PFSK-1 (cell line): ENCODE measurements at regions not wholly inside any gene's neighbourhood (a gene's known extent, or its start where the extent isn't known, plus 50 kb on each side); places are given as distances from the start of the nearest gene placed in this dataset.

Experiments
- FOXP2 ChIP-seq: optimal IDR thresholded peaks from 2 replicates; pipeline ENCODE3; 2011; ENCODE audit warnings: borderline replicate concordance, control low read depth, inconsistent platforms; ENCODE audit not compliant: insufficient read depth; ENCODE audit errors: extremely low read length, extremely low read depth
- POLR2AphosphoS5 ChIP-seq: IDR thresholded peaks from 2 replicates; pipeline ENCODE4 v1.6.1; 2012; ENCODE audit warnings: low read depth, mild to moderate bottlenecking, control low read depth, low read length, moderate library complexity
- REST ChIP-seq, 2 experiments: IDR thresholded peaks; 2 replicates each; pipeline versions ENCODE4 v1.6.1 to v1.8.0; 2011 to 2012; ENCODE audit warnings: low read depth in 2 of 2, low read length in 2 of 2, control low read depth in 1 of 2, inconsistent platforms in 1 of 2, mild to moderate bottlenecking in 1 of 2, moderate library complexity in 1 of 2; ENCODE audit not compliant: insufficient read depth in 1 of 2
- SIN3A ChIP-seq: IDR thresholded peaks from 2 replicates; pipeline ENCODE4 v1.6.1; 2012; ENCODE audit warnings: mild to moderate bottlenecking, low read length, moderate library complexity, borderline replicate concordance; ENCODE audit not compliant: insufficient read depth
- TAF1 ChIP-seq: IDR thresholded peaks from 2 replicates; pipeline ENCODE4 v1.6.1; 2012; ENCODE audit warnings: low read length, control low read depth, borderline replicate concordance; ENCODE audit not compliant: insufficient read depth

GRCh38 chr7:25947669-25948516, 204.1 kb upstream of the NFE2L3 start:
- TF ChIP-seq POLR2AphosphoS5 (no peak), FOXP2 (no peak), TAF1 (no peak), REST (IDR thresholded peaks at IDR 0.05; ENCODE audit: insufficient read depth in 1 of 2, low read depth in 2 of 2, low read length in 2 of 2) (no peak), SIN3A (no peak)

GRCh38 chr7:25949736-25950487, 202.1 kb upstream of the NFE2L3 start:
- no peak for TF ChIP-seq SIN3A
- TF ChIP-seq POLR2AphosphoS5 = no peak
- TF ChIP-seq FOXP2 = no peak
- no peak for TF ChIP-seq REST (IDR thresholded peaks at IDR 0.05; ENCODE audit: insufficient read depth in 1 of 2, low read depth in 2 of 2, low read length in 2 of 2)
- no peak for TF ChIP-seq TAF1

DNA sequence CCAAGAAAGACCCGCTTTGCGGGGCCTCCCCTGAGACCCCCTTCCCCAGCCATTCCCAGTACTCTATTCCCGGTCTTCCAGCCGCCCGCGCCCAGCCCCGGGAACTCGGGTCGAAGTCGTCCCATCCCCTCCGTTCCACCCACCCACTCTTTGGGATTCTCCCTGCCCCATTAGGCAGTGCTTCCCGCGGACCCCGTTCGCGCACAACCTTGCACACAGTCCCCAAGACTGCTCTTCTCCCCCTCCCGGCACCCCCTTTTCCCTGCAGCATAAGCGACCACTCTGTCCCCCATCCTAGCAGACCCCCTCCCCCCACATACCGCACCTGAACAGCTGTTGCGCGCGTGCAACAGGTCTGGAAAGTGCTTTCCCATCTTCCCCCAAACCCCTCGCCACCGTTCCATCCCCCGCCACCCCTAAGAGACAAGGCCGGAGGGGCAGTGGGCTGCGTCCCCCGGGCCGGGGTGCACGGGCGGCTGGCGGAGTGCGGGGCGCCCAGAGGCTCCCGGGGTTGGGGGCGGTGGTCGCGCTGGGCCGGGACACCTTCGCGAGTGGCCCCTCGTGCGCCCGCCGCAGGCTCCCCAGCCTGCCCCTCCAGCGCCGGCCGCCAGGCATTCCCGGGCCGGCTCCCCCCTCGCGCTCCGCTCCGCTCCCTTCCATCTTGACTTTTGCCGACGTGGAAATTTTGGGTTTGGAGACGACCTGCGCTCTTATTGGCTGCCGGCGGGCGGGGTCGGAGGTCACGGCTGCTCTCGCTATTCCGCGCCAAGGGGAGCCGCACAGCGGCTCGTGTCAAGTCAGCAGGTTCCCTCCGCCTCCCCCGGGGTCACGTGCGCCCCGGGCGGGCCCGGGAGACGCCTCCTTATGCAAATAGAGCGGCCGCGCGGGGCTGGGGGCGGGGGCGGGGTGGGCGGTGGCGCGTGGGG, 201.2 kb upstream of the NFE2L3 start:
- TF ChIP-seq SIN3A (no peak), POLR2AphosphoS5 (peak; percentile 17; the same call in 1 of the 2 replicates), FOXP2 (peak; percentile 29), TAF1 (peak; percentile 71; the same call in 1 of the 2 replicates)

DNA sequence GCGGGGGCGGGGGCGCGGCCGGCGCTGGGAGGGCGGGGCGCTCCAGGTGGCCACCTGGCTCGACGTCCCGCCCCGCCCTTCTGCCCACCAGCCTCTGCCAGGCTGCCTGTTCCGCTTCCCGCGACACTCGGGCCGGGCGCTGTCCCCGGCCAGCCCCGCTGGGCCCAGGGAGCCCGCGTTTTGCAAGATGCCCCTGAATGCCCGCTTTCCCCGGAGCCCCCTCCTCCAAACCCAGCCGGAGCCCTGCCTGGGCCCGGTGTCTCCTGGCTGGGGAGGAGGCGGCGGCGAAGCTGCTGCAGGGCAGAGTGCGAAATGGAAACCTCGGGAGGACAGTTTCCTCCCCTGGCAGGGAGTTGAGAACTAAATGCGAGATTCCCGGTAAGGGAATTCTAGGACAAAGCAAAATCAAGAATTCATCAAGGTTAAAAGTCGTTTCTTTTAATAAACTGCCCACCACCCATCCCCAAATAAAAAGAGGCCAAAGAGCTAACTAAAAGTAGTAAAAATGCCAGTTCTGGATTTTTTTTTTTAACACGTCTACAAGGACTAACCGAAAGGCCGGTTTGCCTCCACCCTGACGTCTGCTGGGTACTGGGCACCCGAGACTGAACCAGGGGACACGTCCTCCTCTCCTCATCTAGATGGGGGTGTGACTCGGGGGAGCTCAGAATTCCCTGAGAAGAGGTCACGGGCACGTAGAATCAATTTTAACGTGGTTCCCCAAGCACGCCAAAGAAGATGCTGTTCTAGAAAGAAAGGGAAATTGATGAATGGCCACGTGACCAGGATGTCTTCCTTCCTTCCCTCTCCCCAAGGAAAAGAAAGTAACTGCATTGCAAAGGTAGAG, 200.4 kb upstream of the NFE2L3 start:
- TF ChIP-seq POLR2AphosphoS5 (no peak), REST (IDR thresholded peaks at IDR 0.05; ENCODE audit: insufficient read depth in 1 of 2, low read depth in 2 of 2, low read length in 2 of 2) (no peak), FOXP2 (no peak), SIN3A (no peak), TAF1 (no peak)
